ENCODE measurements at regions not wholly inside any gene's neighbourhood (a gene's known extent, or its start where the extent isn't known, plus 50 kb on each side); places are given as distances from the start of the nearest gene placed in this dataset.

- no peak overlapping the region for H3K27ac ChIP-seq
- no peak for TF ChIP-seq ZFX (IDR thresholded peaks at IDR 0.05; ENCODE audit: borderline replicate concordance)
- TF ChIP-seq CTCF (IDR thresholded peaks at IDR 0.05) = no peak
These were observed 504.3 kb downstream of the FAM133A start for GRCh38 chrX:94178145-94178788.

- no peak overlapping the region for H3K27ac ChIP-seq
- TF ChIP-seq CTCF (IDR thresholded peaks at IDR 0.05) (no peak), ZFX (IDR thresholded peaks at IDR 0.05; ENCODE audit: borderline replicate concordance) (no peak)
These were observed 530.5 kb downstream of the FAM133A start for GRCh38 chrX:94204524-94204923.

GRCh38 chrX:94216738-94217137 lies 542.7 kb downstream of the FAM133A start:
- TF ChIP-seq ZFX (IDR thresholded peaks at IDR 0.05; ENCODE audit: borderline replicate concordance) (no peak), CTCF (IDR thresholded peaks at IDR 0.05) (no peak)

DNA sequence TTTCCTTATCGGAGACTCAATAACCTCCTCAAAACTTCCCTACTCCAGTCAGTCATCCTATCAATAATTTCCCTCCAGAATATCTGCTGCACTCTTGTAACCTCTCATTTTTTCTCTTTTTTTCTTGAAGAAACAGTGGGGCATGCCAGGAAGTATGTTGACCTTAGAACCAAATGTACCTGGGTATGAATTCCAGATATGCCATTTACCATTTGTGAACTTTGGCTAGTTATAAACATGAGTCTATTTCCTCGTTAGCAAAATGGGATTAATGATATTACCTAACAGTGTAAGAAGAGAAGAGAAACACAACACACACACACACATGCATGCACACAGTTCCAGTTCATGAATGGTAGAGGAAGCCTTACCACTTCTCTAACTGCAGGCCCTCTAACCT lies 578.2 kb downstream of the FAM133A start:
- H3K27ac ChIP-seq = peak overlapping the region; percentile 67
- no peak for TF ChIP-seq ZFX (IDR thresholded peaks at IDR 0.05; ENCODE audit: borderline replicate concordance)
- TF ChIP-seq CTCF (IDR thresholded peaks at IDR 0.05) = no peak

More at GRCh38 chrX:94216738-94217137, 542.7 kb downstream of the FAM133A start:
- H3K27ac ChIP-seq = no peak overlapping the region

- no peak for TF ChIP-seq ZFX (IDR thresholded peaks at IDR 0.05; ENCODE audit: borderline replicate concordance)
- TF ChIP-seq CTCF (IDR thresholded peaks at IDR 0.05) = no peak
These were observed 582.4 kb downstream of the FAM133A start for GRCh38 chrX:94256396-94256795.

DNA sequence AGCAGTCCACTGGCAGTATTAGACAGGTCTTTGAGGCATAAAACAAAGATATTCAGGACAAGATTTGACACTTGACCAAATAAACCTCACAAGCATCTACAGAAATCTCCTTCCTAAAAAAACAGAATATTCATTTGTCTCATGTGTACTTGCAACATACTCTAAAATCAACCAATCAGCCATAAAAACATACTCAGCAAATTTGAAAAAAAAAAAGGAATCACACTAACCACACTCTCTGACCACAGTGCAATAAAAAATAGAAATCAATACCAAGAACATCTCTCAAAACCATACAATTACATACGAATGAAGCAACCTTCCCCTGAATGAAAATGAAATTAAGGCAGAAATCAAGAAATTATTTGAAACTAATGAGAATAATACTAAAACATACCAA lies 591.3 kb downstream of the FAM133A start:
- no peak overlapping the region for H3K27ac ChIP-seq
- TF ChIP-seq CTCF (IDR thresholded peaks at IDR 0.05) (no peak), ZFX (IDR thresholded peaks at IDR 0.05; ENCODE audit: borderline replicate concordance) (no peak)

More at GRCh38 chrX:94256396-94256795, 582.4 kb downstream of the FAM133A start:
- no peak overlapping the region for H3K27ac ChIP-seq

GRCh38 chrX:94288325-94288724 lies 614.3 kb downstream of the FAM133A start:
- TF ChIP-seq CTCF (IDR thresholded peaks at IDR 0.05) = peak; percentile 47
- no peak for TF ChIP-seq ZFX (IDR thresholded peaks at IDR 0.05; ENCODE audit: borderline replicate concordance)
- H3K27ac ChIP-seq = no peak overlapping the region
